ENCODE measurements at regions not wholly inside any gene's neighbourhood (a gene's known extent, or its start where the extent isn't known, plus 50 kb on each side); places are given as distances from the start of the nearest gene placed in this dataset.

GRCh38 chr18:41687138-41687537, 267.9 kb upstream of the PIK3C3 start:
- TF ChIP-seq BCL11A (IDR thresholded peaks at IDR 0.05; ENCODE audit: low read depth in 2 of 2, low read length in 2 of 2) (no peak), CBX8 (IDR thresholded peaks at IDR 0.05; ENCODE audit: borderline replicate concordance, low read depth, low read length) (no peak), E2F6 (IDR thresholded peaks at IDR 0.05) (no peak), PHF8 (conservative IDR thresholded peaks at IDR 0.05; ENCODE audit: low read depth, low read length) (no peak)
- no peak overlapping the region for H2BK12ac ChIP-seq (ENCODE audit: low read depth, low read length)
- no peak for DNase-seq (ENCODE audit: low read depth in 1 of 2, low spot score in 2 of 2)
- no peak overlapping the region for H2BK20ac ChIP-seq (ENCODE audit: low read length)
- H3K56ac ChIP-seq (replicated peaks; ENCODE audit: insufficient read length, low read depth, low read length): no peak overlapping the region
- H3K79me2 ChIP-seq (ENCODE audit: control insufficient read depth in 1 of 2, insufficient read depth in 2 of 2, low read length in 2 of 2): no peaks in the 10 kb centered on the region
- WGBS, 2 experiments (ENCODE audit: extremely low coverage in 1 of 2, insufficient coverage in 1 of 2, insufficient read length in 1 of 2, insufficient replicate concordance in 2 of 2, low coverage in 1 of 2, low lambda C conversion rate in 2 of 2, missing lambda C conversion rate in 1 of 2): 88% methylated on average over 2 of the region's 2 CpGs; no CpG with 5 or more reads in 1 of the 2 experiments
- no peak overlapping the region for H3K9ac ChIP-seq (replicated peaks in 1 of 4; ENCODE audit: extremely low read depth in 1 of 4, low read depth in 3 of 4, low read length in 3 of 4)
- H3K27ac ChIP-seq (ENCODE audit: low read depth, low read length): no peak overlapping the region
- no peak for FAIRE-seq
- H3K14ac ChIP-seq (ENCODE audit: insufficient read length): no peak overlapping the region
- H3K4me3 ChIP-seq (ENCODE audit: extremely low read depth in 1 of 4, insufficient read depth in 2 of 4, low read depth in 3 of 4, low read length in 4 of 4): no peak overlapping the region
- no peak overlapping the region for H2AK5ac ChIP-seq (ENCODE audit: low read depth, low read length)
- H3K18ac ChIP-seq (ENCODE audit: extremely low read depth, low read length): no peak overlapping the region
- H3K23me2 ChIP-seq (ENCODE audit: low read depth, low read length): no peaks in the 10 kb centered on the region
- no peak overlapping the region for H2AFZ ChIP-seq (ENCODE audit: low read length)
- no peak overlapping the region for H2BK15ac ChIP-seq (ENCODE audit: low read length)
- H3K4ac ChIP-seq (replicated peaks; ENCODE audit: insufficient read length, low read depth, low read length): no peak overlapping the region
- no peaks in the 10 kb centered on the region for H3K79me1 ChIP-seq (ENCODE audit: low read depth, low read length)
- H3K4me2 ChIP-seq (ENCODE audit: insufficient read depth in 1 of 2, low read depth in 2 of 2, low read length in 2 of 2): no peak overlapping the region
- H4K5ac ChIP-seq (ENCODE audit: insufficient read length, low read depth, low read length): no peak overlapping the region
- no peak overlapping the region for H4K91ac ChIP-seq (replicated peaks; ENCODE audit: insufficient read length, low read length)
- H4K8ac ChIP-seq (ENCODE audit: extremely low read depth, insufficient read depth, low read length): no peak overlapping the region
- no peaks in the 10 kb centered on the region for H3K9me3 ChIP-seq (ENCODE audit: insufficient read depth in 2 of 2, low read depth in 1 of 2, low read length in 1 of 2)
- no peak overlapping the region for H2BK120ac ChIP-seq (replicated peaks; ENCODE audit: low read depth, low read length)
- no peak overlapping the region for H2BK5ac ChIP-seq (ENCODE audit: low read depth, low read length)
- no peaks in the 10 kb centered on the region for H4K20me1 ChIP-seq (replicated peaks in 1 of 2; ENCODE audit: control insufficient read depth in 1 of 2, insufficient read depth in 2 of 2, low read length in 2 of 2)
- H3K36me3 ChIP-seq (ENCODE audit: control insufficient read depth in 2 of 4, insufficient read depth in 4 of 4, low read length in 3 of 4): no peaks in the 10 kb centered on the region
- ChIA-PET POLR2A (ENCODE audit: partially characterized antibody) (no interaction called here), CTCF (ENCODE audit: partially characterized antibody) (interaction anchor here (1.0 kb wide), 1 partner anchor 37 kb away, joined by 3 read pairs; no protein-coding TSS in a partner anchor)
- no peaks in the 10 kb centered on the region for H3K4me1 ChIP-seq (replicated peaks in 1 of 4; ENCODE audit: control insufficient read depth in 3 of 4, insufficient read depth in 4 of 4, low read length in 3 of 4)
- H3K27me3 ChIP-seq (replicated peaks in 1 of 4; ENCODE audit: control insufficient read depth in 3 of 4, extremely low read depth in 1 of 4, insufficient read depth in 3 of 4, low read length in 3 of 4): no peaks in the 10 kb centered on the region
- H3K23ac ChIP-seq (ENCODE audit: insufficient read length): no peak overlapping the region

All from H1 (cell line).